ENCODE measurements at regions not wholly inside any gene's neighbourhood (a gene's known extent, or its start where the extent isn't known, plus 50 kb on each side); places are given as distances from the start of the nearest gene placed in this dataset.
"Not testable (repeated sequence)": the region's sequence is repeated elsewhere in the genome, so short reads cannot be mapped to it uniquely, and the experiment has no call there.

GRCh38 chr10:53155674-53156073 lies 383.1 kb upstream of the MBL2 start:
- DNase-seq = not testable (repeated sequence)

- no peak for DNase-seq
Observed at GRCh38 chr10:53153831-53154230, 381.2 kb upstream of the MBL2 start.

- DNase-seq = no peak
Observed at GRCh38 chr10:53140506-53140905, 367.9 kb upstream of the MBL2 start.

GRCh38 chr10:53135897-53136253 lies 363.3 kb upstream of the MBL2 start:
- no peak for DNase-seq

- DNase-seq = no peak
Observed at GRCh38 chr10:53135213-53135896, 362.8 kb upstream of the MBL2 start.

GRCh38 chr10:53134050-53134449 lies 361.5 kb upstream of the MBL2 start:
- no peak for DNase-seq

GRCh38 chr10:53130337-53130736 lies 357.8 kb upstream of the MBL2 start:
- no peak for DNase-seq

- DNase-seq = no peak
Observed at GRCh38 chr10:53127686-53128085, 355.1 kb upstream of the MBL2 start.

- DNase-seq = no peak
Observed at GRCh38 chr10:53123311-53123710, 350.7 kb upstream of the MBL2 start.

GRCh38 chr10:53122281-53122680 lies 349.7 kb upstream of the MBL2 start:
- DNase-seq = peak; percentile 2

- DNase-seq = no peak
Observed at GRCh38 chr10:53115660-53116059, 343.1 kb upstream of the MBL2 start.

GRCh38 chr10:53111529-53111928 lies 338.9 kb upstream of the MBL2 start:
- peak; percentile 55 for DNase-seq

GRCh38 chr10:53109320-53109719 lies 336.7 kb upstream of the MBL2 start:
- DNase-seq = no peak

GRCh38 chr10:53108317-53108934 lies 335.8 kb upstream of the MBL2 start:
- DNase-seq = no peak

- DNase-seq = no peak
Observed at GRCh38 chr10:53107711-53108110, 335.1 kb upstream of the MBL2 start.

- DNase-seq = no peak
Observed at GRCh38 chr10:53102424-53102823, 329.8 kb upstream of the MBL2 start.

GRCh38 chr10:53093878-53094277 lies 321.3 kb upstream of the MBL2 start:
- no peak for DNase-seq

GRCh38 chr10:53091574-53091973 lies 319.0 kb upstream of the MBL2 start:
- no peak for DNase-seq

- no peak for DNase-seq
Observed at GRCh38 chr10:53088961-53089360, 316.4 kb upstream of the MBL2 start.

- no peak for DNase-seq
Observed at GRCh38 chr10:53079283-53079682, 306.7 kb upstream of the MBL2 start.

- DNase-seq = no peak
Observed at GRCh38 chr10:53076948-53077347, 304.4 kb upstream of the MBL2 start.

GRCh38 chr10:53075469-53075868 lies 302.9 kb upstream of the MBL2 start:
- no peak for DNase-seq

- no peak for DNase-seq
Observed at GRCh38 chr10:53072144-53072543, 299.6 kb upstream of the MBL2 start.

- DNase-seq = no peak
Observed at GRCh38 chr10:53071505-53072125, 299.0 kb upstream of the MBL2 start.

GRCh38 chr10:53069013-53069412 lies 296.4 kb upstream of the MBL2 start:
- DNase-seq = no peak
